ENCODE measurements at regions not wholly inside any gene's neighbourhood (a gene's known extent, or its start where the extent isn't known, plus 50 kb on each side); places are given as distances from the start of the nearest gene placed in this dataset.
A peak's percentile ranks its signal among the peaks of the same experiment; 100 is the strongest.

- Histone ChIP-seq H4K91ac (ENCODE audit: low read depth, low read length, poor library complexity) (no peak overlapping the region), H3K18ac (ENCODE audit: low read length) (peak overlapping the region; percentile 52), H2BK15ac (ENCODE audit: low read length) (peak overlapping the region; percentile 14), H3K9ac (ENCODE audit: low read depth, low read length, poor library complexity) (no peak overlapping the region), H3K4me3 (ENCODE audit: low read length in 2 of 2) (no peak overlapping the region), H3K4ac (ENCODE audit: low read length) (no peak overlapping the region), H3K14ac (ENCODE audit: low read length) (no peak overlapping the region), H3K9me3 (replicated peaks in 1 of 2; ENCODE audit: control insufficient read depth in 2 of 2, insufficient read depth in 1 of 2, low read depth in 1 of 2, low read length in 2 of 2) (no peaks in the 10 kb centered on the region), H2AK5ac (ENCODE audit: low read depth, low read length) (no peak overlapping the region), H3K4me2 (ENCODE audit: insufficient read depth, low read length, poor library complexity, severe bottlenecking) (no peak overlapping the region), H3K79me1 (ENCODE audit: low read depth, low read length) (no peaks in the 10 kb centered on the region), H3K23ac (ENCODE audit: low read depth, low read length, poor library complexity) (no peak overlapping the region), H3K27ac (replicated peaks; ENCODE audit: low read length) (no peak overlapping the region), H2BK5ac (ENCODE audit: low read length) (no peak overlapping the region), H3K4me1 (ENCODE audit: control insufficient read depth in 2 of 2, insufficient read depth in 1 of 2, low read depth in 1 of 2, low read length in 2 of 2) (peaks cover 0 to 9% of the 10 kb centered on the region in 2 donors), H3K27me3 (ENCODE audit: control insufficient read depth in 3 of 3, insufficient read depth in 3 of 3, low read depth in 1 of 3, low read length in 3 of 3) (peaks cover 0 to 40% (median 0%) of the 10 kb centered on the region in 3 experiments), H3K36me3 (replicated peaks in 1 of 2; ENCODE audit: control insufficient read depth in 2 of 2, insufficient read depth in 2 of 2, low read length in 2 of 2) (no peaks in the 10 kb centered on the region), H2BK120ac (ENCODE audit: low read depth, low read length) (no peak overlapping the region), H2BK12ac (ENCODE audit: low read length) (no peak overlapping the region), H2AFZ (ENCODE audit: low read length) (no peak overlapping the region), H4K8ac (ENCODE audit: low read depth, low read length) (no peak overlapping the region)
- no CpG with 5 or more reads among the region's 23 CpGs for WGBS, 2 donors (ENCODE audit: extremely low coverage in 2 of 2, insufficient read length in 2 of 2, insufficient replicate concordance in 1 of 2)
- DNase-seq (ENCODE audit: low spot score): no peak
These were observed 238.4 kb downstream of the NPHP4 start for GRCh38 chr1:5753549-5754421.

GRCh38 chr1:5752746-5753548 is 239.3 kb downstream of the NPHP4 start:
- H3K27ac ChIP-seq (replicated peaks; ENCODE audit: low read length): no peak overlapping the region
- WGBS, 2 donors (ENCODE audit: extremely low coverage in 2 of 2, insufficient read length in 2 of 2, insufficient replicate concordance in 1 of 2): no CpG with 5 or more reads among the region's 15 CpGs

GRCh38 chr1:5751833-5752745 is 240.1 kb downstream of the NPHP4 start:
- peaks cover 0 to 33% (median 0%) of the 10 kb centered on the region in 3 experiments for H3K27me3 ChIP-seq (ENCODE audit: control insufficient read depth in 3 of 3, insufficient read depth in 3 of 3, low read depth in 1 of 3, low read length in 3 of 3)
- H3K4me1 ChIP-seq (ENCODE audit: control insufficient read depth in 2 of 2, insufficient read depth in 1 of 2, low read depth in 1 of 2, low read length in 2 of 2): peaks cover 0 to 10% of the 10 kb centered on the region in 2 donors
- no peak overlapping the region for H2AFZ ChIP-seq (ENCODE audit: low read length)
- no peak overlapping the region for H2BK12ac ChIP-seq (ENCODE audit: low read length)
- no peak overlapping the region for H4K8ac ChIP-seq (ENCODE audit: low read depth, low read length)
- WGBS, 2 donors (ENCODE audit: extremely low coverage in 2 of 2, insufficient read length in 2 of 2, insufficient replicate concordance in 1 of 2): no CpG with 5 or more reads among the region's 14 CpGs
- no peak for DNase-seq (ENCODE audit: low spot score)
- no peak overlapping the region for H3K23ac ChIP-seq (ENCODE audit: low read depth, low read length, poor library complexity)
- H3K4me2 ChIP-seq (ENCODE audit: insufficient read depth, low read length, poor library complexity, severe bottlenecking): no peak overlapping the region
- H2AK5ac ChIP-seq (ENCODE audit: low read depth, low read length): no peak overlapping the region
- H2BK5ac ChIP-seq (ENCODE audit: low read length): no peak overlapping the region
- H3K4me3 ChIP-seq (ENCODE audit: low read length in 2 of 2): no peak overlapping the region
- H3K14ac ChIP-seq (ENCODE audit: low read length): no peak overlapping the region
- no peak overlapping the region for H3K4ac ChIP-seq (ENCODE audit: low read length)
- peak overlapping the region; percentile 21 for H3K18ac ChIP-seq (ENCODE audit: low read length)
- H3K79me1 ChIP-seq (ENCODE audit: low read depth, low read length): no peaks in the 10 kb centered on the region
- H4K91ac ChIP-seq (ENCODE audit: low read depth, low read length, poor library complexity): no peak overlapping the region
- no peaks in the 10 kb centered on the region for H3K9me3 ChIP-seq (replicated peaks in 1 of 2; ENCODE audit: control insufficient read depth in 2 of 2, insufficient read depth in 1 of 2, low read depth in 1 of 2, low read length in 2 of 2)
- no peak overlapping the region for H2BK120ac ChIP-seq (ENCODE audit: low read depth, low read length)
- H3K9ac ChIP-seq (ENCODE audit: low read depth, low read length, poor library complexity): peak overlapping the region; percentile 61
- no peaks in the 10 kb centered on the region for H3K36me3 ChIP-seq (replicated peaks in 1 of 2; ENCODE audit: control insufficient read depth in 2 of 2, insufficient read depth in 2 of 2, low read length in 2 of 2)
- H3K27ac ChIP-seq (replicated peaks; ENCODE audit: low read length): no peak overlapping the region
- H2BK15ac ChIP-seq (ENCODE audit: low read length): no peak overlapping the region

More at GRCh38 chr1:5752746-5753548, 239.3 kb downstream of the NPHP4 start:
- Histone ChIP-seq H3K27me3 (ENCODE audit: control insufficient read depth in 3 of 3, insufficient read depth in 3 of 3, low read depth in 1 of 3, low read length in 3 of 3) (peaks cover 0 to 38% (median 0%) of the 10 kb centered on the region in 3 experiments), H3K18ac (ENCODE audit: low read length) (peak overlapping the region; percentile 20), H3K4me2 (ENCODE audit: insufficient read depth, low read length, poor library complexity, severe bottlenecking) (no peak overlapping the region), H3K23ac (ENCODE audit: low read depth, low read length, poor library complexity) (no peak overlapping the region), H2BK120ac (ENCODE audit: low read depth, low read length) (no peak overlapping the region), H2AFZ (ENCODE audit: low read length) (no peak overlapping the region), H3K4me3 (ENCODE audit: low read length in 2 of 2) (no peak overlapping the region), H2BK15ac (ENCODE audit: low read length) (no peak overlapping the region), H2BK5ac (ENCODE audit: low read length) (no peak overlapping the region), H2BK12ac (ENCODE audit: low read length) (no peak overlapping the region), H3K9me3 (replicated peaks in 1 of 2; ENCODE audit: control insufficient read depth in 2 of 2, insufficient read depth in 1 of 2, low read depth in 1 of 2, low read length in 2 of 2) (no peaks in the 10 kb centered on the region), H3K9ac (ENCODE audit: low read depth, low read length, poor library complexity) (no peak overlapping the region), H2AK5ac (ENCODE audit: low read depth, low read length) (no peak overlapping the region), H4K91ac (ENCODE audit: low read depth, low read length, poor library complexity) (no peak overlapping the region), H3K79me1 (ENCODE audit: low read depth, low read length) (no peaks in the 10 kb centered on the region), H3K4me1 (ENCODE audit: control insufficient read depth in 2 of 2, insufficient read depth in 1 of 2, low read depth in 1 of 2, low read length in 2 of 2) (peaks cover 0 to 9% of the 10 kb centered on the region in 2 donors), H3K14ac (ENCODE audit: low read length) (no peak overlapping the region), H3K4ac (ENCODE audit: low read length) (no peak overlapping the region), H3K36me3 (replicated peaks in 1 of 2; ENCODE audit: control insufficient read depth in 2 of 2, insufficient read depth in 2 of 2, low read length in 2 of 2) (no peaks in the 10 kb centered on the region), H4K8ac (ENCODE audit: low read depth, low read length) (no peak overlapping the region)
- DNase-seq (ENCODE audit: low spot score): no peak
